T-helper 2 cell (primary cell): ENCODE measurements at regions not wholly inside any gene's neighbourhood (a gene's known extent, or its start where the extent isn't known, plus 50 kb on each side); places are given as distances from the start of the nearest gene placed in this dataset.

Experiments used
- DNase-seq, 5 experiments: peaks; one replicate each; pipeline versions ENCODE4 v3.0.0 to v3.0.0-alpha.2; 2012 to 2022

- DNase-seq = peak in 1 of 5 experiments; percentile 29
These were observed 106.3 kb upstream of the GDF10 start for GRCh38 chr10:47193666-47194065.

DNA sequence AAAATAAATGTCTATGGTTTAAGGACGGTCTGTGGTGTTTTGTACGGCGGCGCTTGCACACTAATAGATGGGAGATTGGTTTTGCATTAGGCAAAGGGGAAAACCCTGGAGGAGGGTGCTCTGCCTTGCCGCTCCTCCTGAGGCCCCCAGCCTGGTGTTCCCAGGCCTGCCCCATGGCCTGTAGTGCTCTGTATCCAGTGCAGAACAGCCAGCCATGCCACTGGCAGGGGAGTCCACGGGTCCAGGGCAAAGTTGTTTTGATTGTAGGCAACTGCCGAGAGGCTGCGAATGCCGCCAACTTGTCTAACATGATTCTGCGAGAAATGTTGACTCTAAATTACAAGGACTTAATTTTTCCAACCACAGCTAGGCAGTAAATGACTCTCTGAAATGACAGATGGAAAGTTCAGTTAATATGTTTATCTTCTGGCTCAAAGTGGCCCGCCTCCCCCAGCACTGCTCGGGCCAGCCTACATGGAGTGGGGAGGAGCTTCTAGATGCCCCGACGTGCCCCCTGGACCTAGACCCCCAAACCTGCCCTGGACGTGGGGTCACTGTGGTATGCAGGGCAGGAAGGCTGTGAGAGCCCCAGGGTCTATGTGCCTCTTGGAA lies 104.6 kb upstream of the GDF10 start:
- DNase-seq = peak in 1 of 5 experiments; percentile 40

- no peak for DNase-seq
These were observed 103.3 kb upstream of the GDF10 start for GRCh38 chr10:47196691-47197090.

DNA sequence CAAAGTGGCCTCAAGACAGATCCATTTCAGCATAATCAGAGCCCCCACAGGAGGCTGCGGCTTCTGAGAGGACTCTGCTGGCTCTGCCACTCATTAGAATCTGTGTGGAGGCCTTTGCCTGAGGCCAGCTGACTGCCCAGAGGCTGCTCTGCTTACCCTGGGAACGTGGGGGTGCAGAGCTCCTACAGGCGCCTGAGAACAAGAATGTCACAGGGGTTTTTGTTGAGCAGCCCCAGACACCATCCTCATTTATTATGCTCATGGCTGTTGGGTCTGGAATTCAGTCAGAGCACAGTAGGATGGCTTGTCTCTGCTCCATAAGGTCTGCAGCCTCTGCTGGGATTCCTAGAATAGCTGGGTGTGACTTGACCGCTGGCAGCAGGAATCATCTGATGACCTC lies 101.8 kb upstream of the GDF10 start:
- no peak for DNase-seq

DNA sequence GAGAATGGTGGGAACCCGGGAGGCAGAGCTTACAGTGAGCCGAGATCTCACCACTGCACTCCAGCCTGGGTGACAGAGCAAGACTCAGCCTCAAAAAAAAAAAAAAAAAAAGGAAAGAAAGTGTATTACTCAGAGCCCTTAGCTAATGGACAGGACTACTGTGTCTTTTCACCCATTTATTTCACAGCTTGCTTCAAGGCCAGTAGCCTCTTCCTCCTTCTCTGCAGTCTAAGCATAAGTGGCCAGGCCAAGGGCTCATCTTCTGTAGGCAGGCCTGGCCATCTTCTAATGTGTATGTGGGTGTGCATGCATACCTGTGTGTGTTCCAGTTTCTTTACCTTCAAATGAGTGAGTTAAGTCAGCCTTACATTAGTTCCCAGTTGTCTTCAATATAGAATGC lies 94.8 kb upstream of the GDF10 start:
- no peak for DNase-seq

GRCh38 chr10:47206449-47207280 lies 93.3 kb upstream of the GDF10 start:
- peak in 2 of 5 experiments; percentile 17 to 88 for DNase-seq

DNA sequence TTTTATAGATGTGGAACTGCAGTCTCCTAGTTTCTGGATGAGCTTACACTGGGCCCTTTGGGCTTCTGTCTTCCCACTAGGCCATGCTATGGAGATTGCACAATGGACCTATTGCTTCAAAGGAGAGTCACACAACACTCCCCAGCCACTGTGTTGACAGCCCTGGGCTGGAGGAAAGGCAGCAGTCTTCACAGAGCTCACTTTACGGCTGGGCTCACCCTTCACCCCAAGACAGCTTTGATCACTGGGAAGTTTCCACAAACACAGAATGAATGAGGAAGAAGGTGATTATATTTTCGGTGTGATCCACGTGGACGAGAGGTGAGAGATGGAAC lies 92.7 kb upstream of the GDF10 start:
- peak in 1 of 5 experiments; percentile 36 for DNase-seq

GRCh38 chr10:47207894-47208469 lies 92.0 kb upstream of the GDF10 start:
- DNase-seq = no peak

GRCh38 chr10:47209466-47209865 lies 90.5 kb upstream of the GDF10 start:
- DNase-seq = no peak

DNA sequence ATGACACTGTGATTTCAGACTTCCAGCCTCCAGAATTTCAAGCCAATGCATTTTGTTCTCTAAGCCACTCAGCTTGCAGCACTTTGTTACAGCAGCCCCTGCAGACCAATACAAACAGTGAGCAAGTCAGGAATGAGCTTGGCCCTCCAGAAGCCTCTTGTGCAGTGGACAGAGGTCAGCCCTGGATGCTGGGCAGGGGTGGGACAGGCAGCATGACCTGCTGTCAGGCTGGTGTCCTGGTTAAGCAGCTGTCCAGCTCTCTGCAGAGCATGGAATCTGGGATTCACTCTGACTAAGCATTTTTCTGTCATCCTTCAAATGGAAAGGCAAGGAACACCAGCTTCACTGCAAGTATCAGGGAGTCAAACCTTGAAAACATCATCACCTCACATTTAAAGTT lies 85.5 kb upstream of the GDF10 start:
- no peak for DNase-seq

- DNase-seq = peak in 1 of 5 experiments; percentile 80
These were observed 82.9 kb upstream of the GDF10 start for GRCh38 chr10:47217113-47217512.

GRCh38 chr10:47218803-47219202 lies 81.2 kb upstream of the GDF10 start:
- no peak for DNase-seq

GRCh38 chr10:47222461-47222860 lies 77.5 kb upstream of the GDF10 start:
- DNase-seq = no peak

DNA sequence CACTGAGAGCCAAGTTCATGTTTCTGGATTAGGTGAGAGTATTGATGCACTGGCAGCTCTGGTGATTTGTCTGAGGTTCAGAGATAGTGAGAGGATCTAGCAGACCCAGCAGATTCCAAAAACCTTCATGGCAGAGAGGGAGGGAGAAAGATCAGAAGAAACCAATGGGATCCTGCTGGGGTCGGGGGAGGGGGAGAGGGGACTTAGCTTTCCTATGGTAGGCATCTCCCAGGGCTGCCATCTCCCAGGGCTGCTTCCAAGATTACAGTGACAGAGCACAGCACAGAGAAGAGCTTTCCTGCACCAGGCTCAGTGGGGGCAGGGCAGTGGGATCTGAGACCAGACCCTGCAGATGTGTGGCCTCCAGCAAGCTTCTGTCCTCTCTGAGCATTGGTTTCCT lies 76.8 kb upstream of the GDF10 start:
- DNase-seq = no peak

DNA sequence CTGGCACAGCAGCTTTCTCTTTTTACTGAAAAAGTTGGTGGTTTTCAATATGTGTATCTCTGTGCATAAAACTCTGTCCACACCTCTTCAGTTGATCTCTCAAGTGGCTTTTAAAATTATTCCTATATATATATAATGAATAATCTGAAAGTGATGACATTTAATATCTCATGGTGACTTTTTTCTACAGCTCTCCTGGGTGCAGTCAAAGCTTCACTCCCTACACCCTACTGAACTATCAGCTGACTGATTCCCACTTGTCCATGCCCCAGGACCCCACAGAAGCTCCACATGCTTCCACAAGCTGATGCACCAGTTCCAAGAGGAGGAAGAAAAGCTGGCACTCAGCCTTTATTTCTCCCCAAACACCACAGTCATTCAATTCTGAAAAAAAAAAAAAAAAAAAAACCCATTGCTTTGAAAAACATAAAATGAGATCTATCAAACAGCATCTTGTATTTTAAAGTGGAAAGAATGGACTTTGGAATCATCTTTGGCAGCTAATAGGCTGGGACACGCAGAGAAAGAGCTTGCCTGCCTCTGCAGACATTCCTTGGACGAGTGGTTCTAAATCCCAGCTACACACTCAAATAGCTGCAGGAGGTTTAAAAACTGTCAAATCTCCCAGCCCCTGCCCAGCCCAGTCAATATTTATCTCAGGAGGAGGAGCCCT lies 75.3 kb upstream of the GDF10 start:
- DNase-seq = no peak

- no peak for DNase-seq
These were observed 74.6 kb upstream of the GDF10 start for GRCh38 chr10:47225219-47225927.

GRCh38 chr10:47225928-47226645 lies 73.9 kb upstream of the GDF10 start:
- no peak for DNase-seq

- DNase-seq = no peak
These were observed 69.5 kb upstream of the GDF10 start for GRCh38 chr10:47230482-47230881.

GRCh38 chr10:47230957-47231356 lies 69.0 kb upstream of the GDF10 start:
- no peak for DNase-seq

DNA sequence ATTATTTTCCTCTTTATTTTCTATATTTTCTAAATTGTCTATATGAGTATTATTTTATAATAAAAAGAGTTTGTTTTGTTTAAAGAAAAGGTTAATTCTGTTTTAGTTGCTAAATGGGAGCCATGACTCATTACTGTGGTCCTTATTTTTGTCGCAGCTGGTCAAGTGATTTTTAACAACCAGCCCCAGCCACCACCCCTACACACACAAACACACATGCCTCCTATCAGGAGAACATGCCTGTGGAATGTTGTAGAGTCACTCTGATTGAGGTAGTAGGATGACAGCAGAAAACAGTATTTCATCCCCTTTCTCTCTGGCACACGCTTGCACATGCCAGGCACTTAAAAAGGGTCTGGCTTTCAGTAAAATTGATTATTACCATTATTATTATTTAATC lies 68.6 kb upstream of the GDF10 start:
- DNase-seq = no peak

- DNase-seq = no peak
These were observed 66.4 kb upstream of the GDF10 start for GRCh38 chr10:47233631-47234030.

- DNase-seq = no peak
These were observed 64.5 kb upstream of the GDF10 start for GRCh38 chr10:47235484-47235883.
